HCT116 (cell line): ENCODE measurements at regions not wholly inside any gene's neighbourhood (a gene's known extent, or its start where the extent isn't known, plus 50 kb on each side); places are given as distances from the start of the nearest gene placed in this dataset.

ENCODE experiments used
- ATAC-seq: fragments of 200-7000 bp; cut with Tn5 transposase; 2 replicates; pipeline ENCODE4 v1.9.1; 2020; ENCODE audit warnings: mild to moderate bottlenecking, moderate library complexity
- BruUV-seq: library from RNA; stranded (reverse); fragments of 400-500 nt; replicated peaks from 2 replicates; lab custom pipeline; 2021; lab: Mats Ljungman, UMichigan
- CTCF ChIA-PET: fragments of 300-600 bp; sonication (Branson Sonifier 250); formaldehyde crosslinking; loops from one replicate; lab custom pipeline; 2021; ENCODE audit warnings: antibody characterized with exemption; lab: Charles Lee
- POLR2A ChIA-PET: fragments of 300-600, 350-600 bp; sonication (Branson Sonifier 250); formaldehyde crosslinking; loops from one replicate; lab custom pipeline; 2021; ENCODE audit warnings: antibody characterized with exemption; lab: Charles Lee
- RAD21 ChIA-PET, 2 experiments: fragments of 300-600 bp; sonication (Branson Sonifier 250); formaldehyde crosslinking; loops; one replicate each; lab custom pipeline; 2023; ENCODE audit warnings: low total read pairs in 2 of 2; ENCODE audit not compliant: uncharacterized antibody in 2 of 2, unreplicated experiment in 2 of 2, low non-redundant PET in 1 of 2; lab: Charles Lee
- DNase-seq: peaks from one replicate; pipeline ENCODE4 v3.0.0-alpha.2; 2010; ENCODE audit warnings: low read depth, low spot score
- H2AFZ ChIP-seq: fragments of 200-600 bp; shearing (Covaris generic), sonication (generic); 2 replicates; pipeline ENCODE4 v1.6.1; 2017; ENCODE audit warnings: low read depth, mixed run types, mixed read lengths, antibody characterized with exemption, low read length; ENCODE audit not compliant: poor library complexity, severe bottlenecking
- H3K27ac ChIP-seq: 2 replicates; pipeline ENCODE4 v1.5.1; 2012; ENCODE audit warnings: low read depth, low read length
- H3K27me3 ChIP-seq: fragments of 200-600 bp; sonication (generic); 2 replicates; pipeline ENCODE4 v1.6.1; 2016; ENCODE audit warnings: mixed run types, low read length, mixed read lengths; ENCODE audit not compliant: insufficient read depth
- H3K36me3 ChIP-seq, 2 experiments: fragments of 200-500 bp in 1 of 2; fragments of 200-600 bp in 1 of 2; sonication (Bioruptor generic) in 1 of 2; sonication (generic) in 1 of 2; 2 replicates each; pipeline versions ENCODE4 v1.5.1 to v1.6.1; 2014 to 2016; ENCODE audit warnings: low read length in 2 of 2, inconsistent platforms in 1 of 2, mixed read lengths in 1 of 2, mixed run types in 1 of 2; ENCODE audit not compliant: insufficient read depth in 2 of 2, control insufficient read depth in 1 of 2
- H3K4me1 ChIP-seq, 2 experiments: fragments of 200-600 bp in 1 of 2; sonication (generic) in 1 of 2; 2 replicates each; pipeline versions ENCODE4 v1.5.1 to v1.6.1; 2012 to 2017; ENCODE audit warnings: low read length in 2 of 2, inconsistent platforms in 1 of 2, mild to moderate bottlenecking in 1 of 2, mixed read lengths in 1 of 2, mixed run types in 1 of 2, moderate library complexity in 1 of 2; ENCODE audit not compliant: insufficient read depth in 2 of 2, control insufficient read depth in 1 of 2
- H3K4me2 ChIP-seq: fragments of 200-600 bp; sonication (generic); 2 replicates; pipeline ENCODE4 v1.6.1; 2017; ENCODE audit warnings: mixed run types, low read length, mixed read lengths
- H3K4me3 ChIP-seq, 2 experiments: fragments of 200-600 bp in 1 of 2; sonication (generic) in 1 of 2; replicated peaks in 1 of 2; 2 replicates each; pipeline ENCODE4 v1.5.1; 2011 to 2016; ENCODE audit warnings: low read length in 2 of 2, control low read depth in 1 of 2, low read depth in 1 of 2, mild to moderate bottlenecking in 1 of 2, mixed read lengths in 1 of 2, mixed run types in 1 of 2
- H3K79me2 ChIP-seq: fragments of 200-600 bp; sonication (generic); 2 replicates; pipeline ENCODE4 v1.6.1; 2017; ENCODE audit warnings: mild to moderate bottlenecking, mixed run types, low read length, moderate library complexity, mixed read lengths; ENCODE audit not compliant: insufficient read depth
- H3K9ac ChIP-seq: fragments of 200-600 bp; sonication (generic); 2 replicates; pipeline ENCODE4 v1.6.1; 2016; ENCODE audit warnings: low read length, mixed read lengths
- H3K9me2 ChIP-seq: fragments of 200-600 bp; sonication (generic), shearing (Covaris generic); 2 replicates; pipeline ENCODE4 v1.6.1; 2017; ENCODE audit warnings: mixed run types, mild to moderate bottlenecking, moderate library complexity; ENCODE audit not compliant: insufficient read depth
- H3K9me3 ChIP-seq, 2 experiments: fragments of 200-500 bp in 1 of 2; fragments of 200-600 bp in 1 of 2; sonication (Bioruptor generic) in 1 of 2; sonication (generic) in 1 of 2; 2 replicates each; pipeline ENCODE4 v1.6.1; 2014 to 2017; ENCODE audit warnings: low read length in 2 of 2, mixed read lengths in 2 of 2, inconsistent platforms in 1 of 2, low read depth in 1 of 2, mild to moderate bottlenecking in 1 of 2, mixed run types in 1 of 2, moderate library complexity in 1 of 2; ENCODE audit not compliant: control insufficient read depth in 1 of 2, insufficient read depth in 1 of 2
- H4K20me1 ChIP-seq: fragments of 200-600 bp; sonication (generic), shearing (Covaris generic); 2 replicates; pipeline ENCODE4 v1.6.1; 2017; ENCODE audit warnings: mixed run types, mild to moderate bottlenecking, moderate library complexity; ENCODE audit not compliant: insufficient read depth
- CBX3 ChIP-seq: IDR thresholded peaks from 2 replicates; pipeline ENCODE4 v1.6.1; 2012; ENCODE audit warnings: low read depth
- EGR1 ChIP-seq: IDR thresholded peaks from 2 replicates; pipeline ENCODE4 v1.6.1; 2012; ENCODE audit warnings: low read depth
- ELF1 ChIP-seq: IDR thresholded peaks from 2 replicates; pipeline ENCODE4 v1.6.1; 2012; ENCODE audit warnings: low read depth, borderline replicate concordance
- EZH2 ChIP-seq: fragments of 200-600 bp; sonication (generic); IDR thresholded peaks from 2 replicates; pipeline ENCODE4 v1.6.1; 2017; ENCODE audit warnings: antibody characterized with exemption, mixed run types
- JUND ChIP-seq: IDR thresholded peaks from 2 replicates; pipeline ENCODE4 v1.6.1; 2012
- POLR2A ChIP-seq: IDR thresholded peaks from 2 replicates; pipeline ENCODE4 v1.7.0; 2011; ENCODE audit warnings: borderline replicate concordance; ENCODE audit not compliant: insufficient read depth, insufficient read length; ENCODE audit errors: extremely low read depth
- POLR2AphosphoS5 ChIP-seq: IDR thresholded peaks from 2 replicates; pipeline ENCODE4 v1.6.1; 2011; ENCODE audit warnings: mild to moderate bottlenecking, low read depth, low read length, moderate library complexity
- RAD21 ChIP-seq: IDR thresholded peaks from 2 replicates; pipeline ENCODE4 v1.6.1; 2012; ENCODE audit warnings: low read depth, mild to moderate bottlenecking
- SIN3A ChIP-seq: IDR thresholded peaks from 2 replicates; pipeline ENCODE4 v1.6.1; 2012; ENCODE audit warnings: low read depth
- SP1 ChIP-seq: IDR thresholded peaks from 2 replicates; pipeline ENCODE4 v1.6.1; 2012; ENCODE audit warnings: low read depth
- TCF7L2 ChIP-seq: IDR thresholded peaks from 2 replicates; pipeline ENCODE4 v1.7.0; 2011; ENCODE audit warnings: borderline replicate concordance, inconsistent platforms; ENCODE audit not compliant: insufficient read depth, insufficient read length; ENCODE audit errors: extremely low read depth
- YY1 ChIP-seq: IDR thresholded peaks from 2 replicates; pipeline ENCODE4 v1.6.1; 2011; ENCODE audit warnings: low read length, low read depth, moderate library complexity, mild to moderate bottlenecking; ENCODE audit not compliant: insufficient replicate concordance; ENCODE audit errors: extremely low read depth
- ZNF274 ChIP-seq: fragments of 200-500 bp; sonication (Bioruptor generic); IDR thresholded peaks from 2 replicates; pipeline ENCODE4 v1.6.1; 2014; ENCODE audit warnings: mild to moderate bottlenecking, low read depth, low read length, inconsistent platforms
- intact Hi-C: fragments of 100-400 bp; cut with micrococcal nuclease; formaldehyde crosslinking; loops from 2 replicates; pipeline ENCODE4 v1.10.0; 2022
- TF ChIP-seq, protein P1 (sequence below): IDR thresholded peaks from 2 replicates; pipeline ENCODE4 v1.6.1; 2012
- TF ChIP-seq, protein P2 (sequence below): IDR thresholded peaks from 2 replicates; pipeline ENCODE4 v1.6.1; 2012
- TF ChIP-seq, protein P3 (sequence below), 3 experiments: fragments of 200-600 bp in 1 of 3; sonication (generic) in 1 of 3; IDR thresholded peaks in 2 of 3; conservative IDR thresholded peaks in 1 of 3; 2 replicates each; pipeline ENCODE4 v1.5.1; 2012 to 2017; ENCODE audit warnings: low read depth in 2 of 3, low read length in 2 of 3, antibody characterized with exemption in 1 of 3, borderline replicate concordance in 1 of 3, control low read depth in 1 of 3, mild to moderate bottlenecking in 1 of 3, mixed read lengths in 1 of 3, mixed run types in 1 of 3, moderate library complexity in 1 of 3; ENCODE audit not compliant: insufficient read depth in 1 of 3
- TF ChIP-seq, protein P4 (sequence below): IDR thresholded peaks from 2 replicates; pipeline ENCODE4 v1.6.1; 2011; ENCODE audit warnings: mild to moderate bottlenecking, low read length, moderate library complexity; ENCODE audit not compliant: insufficient replicate concordance; ENCODE audit errors: extremely low read depth

DNA sequence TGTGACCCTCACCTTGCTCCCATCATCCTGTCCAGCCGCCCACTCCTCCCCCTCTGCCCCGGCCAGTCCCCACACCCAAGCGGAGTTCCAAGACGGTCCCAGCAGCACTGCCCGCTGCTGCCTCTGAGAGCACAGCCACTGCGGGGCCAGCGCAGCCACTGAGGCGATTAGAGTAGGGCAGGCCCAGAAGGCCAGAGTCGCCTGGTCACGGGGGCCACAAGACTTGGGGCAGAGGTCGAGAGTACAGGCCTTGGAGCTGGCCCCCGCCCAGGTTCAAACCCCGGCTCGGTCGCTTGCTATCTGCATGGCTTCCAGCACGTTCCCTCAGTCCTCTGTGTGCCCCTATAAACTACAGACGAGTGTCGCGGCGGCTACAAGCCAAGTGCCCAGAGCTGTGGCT is 53.2 kb upstream of the ADRA2C start:
- intact Hi-C loops: no loop called here
- H3K36me3 ChIP-seq: no peaks in the 10 kb centered on the region
- no peak overlapping the region for H2AFZ ChIP-seq
- no peaks in the 10 kb centered on the region for H4K20me1 ChIP-seq
- H3K9me2 ChIP-seq: no peaks in the 10 kb centered on the region
- H3K27me3 ChIP-seq: no peaks in the 10 kb centered on the region
- no peak overlapping the region for H3K9ac ChIP-seq
- ATAC-seq (no peak), DNase-seq (no peak)
- H3K4me2 ChIP-seq: no peak overlapping the region
- no peaks in the 10 kb centered on the region for H3K79me2 ChIP-seq
- no peak overlapping the region for H3K27ac ChIP-seq
- no peaks in the 10 kb centered on the region for H3K4me1 ChIP-seq
- no peak for TF ChIP-seq POLR2A
- TF ChIP-seq ZNF274: no peak
- TF ChIP-seq CBX3: no peak
- TF ChIP-seq, protein P1, sequence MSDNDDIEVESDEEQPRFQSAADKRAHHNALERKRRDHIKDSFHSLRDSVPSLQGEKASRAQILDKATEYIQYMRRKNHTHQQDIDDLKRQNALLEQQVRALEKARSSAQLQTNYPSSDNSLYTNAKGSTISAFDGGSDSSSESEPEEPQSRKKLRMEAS: no peak
- no peak for TF ChIP-seq RAD21
- TF ChIP-seq, protein P2, sequence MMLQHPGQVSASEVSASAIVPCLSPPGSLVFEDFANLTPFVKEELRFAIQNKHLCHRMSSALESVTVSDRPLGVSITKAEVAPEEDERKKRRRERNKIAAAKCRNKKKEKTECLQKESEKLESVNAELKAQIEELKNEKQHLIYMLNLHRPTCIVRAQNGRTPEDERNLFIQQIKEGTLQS: no peak
- TF ChIP-seq, protein P3, sequence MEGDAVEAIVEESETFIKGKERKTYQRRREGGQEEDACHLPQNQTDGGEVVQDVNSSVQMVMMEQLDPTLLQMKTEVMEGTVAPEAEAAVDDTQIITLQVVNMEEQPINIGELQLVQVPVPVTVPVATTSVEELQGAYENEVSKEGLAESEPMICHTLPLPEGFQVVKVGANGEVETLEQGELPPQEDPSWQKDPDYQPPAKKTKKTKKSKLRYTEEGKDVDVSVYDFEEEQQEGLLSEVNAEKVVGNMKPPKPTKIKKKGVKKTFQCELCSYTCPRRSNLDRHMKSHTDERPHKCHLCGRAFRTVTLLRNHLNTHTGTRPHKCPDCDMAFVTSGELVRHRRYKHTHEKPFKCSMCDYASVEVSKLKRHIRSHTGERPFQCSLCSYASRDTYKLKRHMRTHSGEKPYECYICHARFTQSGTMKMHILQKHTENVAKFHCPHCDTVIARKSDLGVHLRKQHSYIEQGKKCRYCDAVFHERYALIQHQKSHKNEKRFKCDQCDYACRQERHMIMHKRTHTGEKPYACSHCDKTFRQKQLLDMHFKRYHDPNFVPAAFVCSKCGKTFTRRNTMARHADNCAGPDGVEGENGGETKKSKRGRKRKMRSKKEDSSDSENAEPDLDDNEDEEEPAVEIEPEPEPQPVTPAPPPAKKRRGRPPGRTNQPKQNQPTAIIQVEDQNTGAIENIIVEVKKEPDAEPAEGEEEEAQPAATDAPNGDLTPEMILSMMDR (IDR thresholded peaks at IDR 0.05 in 2 of 3, conservative IDR thresholded peaks at IDR 0.05 in 1 of 3; ENCODE audit: borderline replicate concordance in 1 of 3, insufficient read depth in 1 of 3, low read depth in 2 of 3, low read length in 2 of 3): no peak
- TF ChIP-seq SIN3A: no peak
- no peak for TF ChIP-seq EZH2
- no peak for TF ChIP-seq SP1
- no peak for TF ChIP-seq YY1
- no peak for TF ChIP-seq JUND
- TF ChIP-seq, protein P4, sequence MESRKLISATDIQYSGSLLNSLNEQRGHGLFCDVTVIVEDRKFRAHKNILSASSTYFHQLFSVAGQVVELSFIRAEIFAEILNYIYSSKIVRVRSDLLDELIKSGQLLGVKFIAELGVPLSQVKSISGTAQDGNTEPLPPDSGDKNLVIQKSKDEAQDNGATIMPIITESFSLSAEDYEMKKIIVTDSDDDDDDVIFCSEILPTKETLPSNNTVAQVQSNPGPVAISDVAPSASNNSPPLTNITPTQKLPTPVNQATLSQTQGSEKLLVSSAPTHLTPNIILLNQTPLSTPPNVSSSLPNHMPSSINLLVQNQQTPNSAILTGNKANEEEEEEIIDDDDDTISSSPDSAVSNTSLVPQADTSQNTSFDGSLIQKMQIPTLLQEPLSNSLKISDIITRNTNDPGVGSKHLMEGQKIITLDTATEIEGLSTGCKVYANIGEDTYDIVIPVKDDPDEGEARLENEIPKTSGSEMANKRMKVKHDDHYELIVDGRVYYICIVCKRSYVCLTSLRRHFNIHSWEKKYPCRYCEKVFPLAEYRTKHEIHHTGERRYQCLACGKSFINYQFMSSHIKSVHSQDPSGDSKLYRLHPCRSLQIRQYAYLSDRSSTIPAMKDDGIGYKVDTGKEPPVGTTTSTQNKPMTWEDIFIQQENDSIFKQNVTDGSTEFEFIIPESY: no peak
- no peak for TF ChIP-seq TCF7L2
- TF ChIP-seq POLR2AphosphoS5: no peak
- no peak for TF ChIP-seq EGR1
- no peak for TF ChIP-seq ELF1
- TF ChIP-seq, all 23 proteins: peak for 0
- Histone ChIP-seq H3K4me3 (no peak overlapping the region), H3K9me3 (peaks cover 0 to 4% of the 10 kb centered on the region in 2 experiments; a peak in 1 of 4 replicates)
- ChIA-PET CTCF (no interaction called here), POLR2A (no interaction called here), RAD21 (no interaction called here)
- BruUV-seq: no TSS peak
